ENCODE measurements at regions not wholly inside any gene's neighbourhood (a gene's known extent, or its start where the extent isn't known, plus 50 kb on each side); places are given as distances from the start of the nearest gene placed in this dataset.
"Not testable (repeated sequence)": the region's sequence is repeated elsewhere in the genome, so short reads cannot be mapped to it uniquely, and the experiment has no call there.

- DNase-seq, result no peak
Measured at GRCh38 chr1:67589519-67590233, 95.3 kb upstream of the GADD45A start.

GRCh38 chr1:67590329-67590728, 94.7 kb upstream of the GADD45A start:
- DNase-seq, result no peak

GRCh38 chr1:67594764-67595163, 90.2 kb upstream of the GADD45A start:
- DNase-seq, result no peak

- no peak for DNase-seq
Measured at GRCh38 chr1:67596674-67597073, 88.3 kb upstream of the GADD45A start.

- no peak for DNase-seq
Measured at GRCh38 chr1:67597336-67597735, 87.7 kb upstream of the GADD45A start.

- DNase-seq, result no peak
Measured at GRCh38 chr1:67599085-67599484, 85.9 kb upstream of the GADD45A start.

- no peak for DNase-seq
Measured at GRCh38 chr1:67601539-67601938, 83.5 kb upstream of the GADD45A start.

GRCh38 chr1:67601955-67602354, 83.0 kb upstream of the GADD45A start:
- no peak for DNase-seq

- no peak for DNase-seq
Measured at GRCh38 chr1:67604778-67605177, 80.2 kb upstream of the GADD45A start.

- no peak for DNase-seq
Measured at GRCh38 chr1:67605209-67605780, 79.7 kb upstream of the GADD45A start.

- no peak for DNase-seq
Measured at GRCh38 chr1:67607286-67607685, 77.7 kb upstream of the GADD45A start.

- DNase-seq, result no peak
Measured at GRCh38 chr1:67607699-67608098, 77.3 kb upstream of the GADD45A start.

GRCh38 chr1:67608661-67609576, 76.1 kb upstream of the GADD45A start:
- no peak for DNase-seq

- no peak for DNase-seq
Measured at GRCh38 chr1:67609577-67610341, 75.2 kb upstream of the GADD45A start.

GRCh38 chr1:67610450-67610849, 74.6 kb upstream of the GADD45A start:
- no peak for DNase-seq

- DNase-seq, result no peak
Measured at GRCh38 chr1:67611846-67612245, 73.2 kb upstream of the GADD45A start.

GRCh38 chr1:67612788-67613241, 72.2 kb upstream of the GADD45A start:
- no peak for DNase-seq

- DNase-seq, result not testable (repeated sequence)
Measured at GRCh38 chr1:67613479-67613878, 71.5 kb upstream of the GADD45A start.

GRCh38 chr1:67614511-67614934, 70.5 kb upstream of the GADD45A start:
- no peak for DNase-seq

- no peak for DNase-seq
Measured at GRCh38 chr1:67615886-67616285, 69.1 kb upstream of the GADD45A start.

GRCh38 chr1:67616394-67616985, 68.5 kb upstream of the GADD45A start:
- DNase-seq, result no peak

- no peak for DNase-seq
Measured at GRCh38 chr1:67618285-67619018, 66.5 kb upstream of the GADD45A start.
